GM23338 (cell line): ENCODE measurements at regions not wholly inside any gene's neighbourhood (a gene's known extent, or its start where the extent isn't known, plus 50 kb on each side); places are given as distances from the start of the nearest gene placed in this dataset.

Source experiments
- ATAC-seq: fragments of 200-7000 bp; cut with Tn5 transposase; 3 replicates; pipeline ENCODE4 v1.9.1; 2020
- DNase-seq: peaks from one replicate; pipeline ENCODE4 v3.0.0-alpha.2; 2015; ENCODE audit warnings: low spot score
- H2AFZ ChIP-seq: fragments of 200-600 bp; sonication (generic); 2 replicates; pipeline ENCODE4 v1.8.0; 2016; ENCODE audit warnings: antibody characterized with exemption, mild to moderate bottlenecking, moderate library complexity
- H3F3A ChIP-seq: fragments of 200-600 bp; sonication (generic); replicated peaks from 2 replicates; pipeline ENCODE4 v1.8.0; 2017; ENCODE audit warnings: antibody characterized with exemption, mixed run types, low read depth
- H3K27ac ChIP-seq: fragments of 200-600 bp; sonication (generic); 2 replicates; pipeline ENCODE4 v1.6.1; 2016; ENCODE audit warnings: low read depth
- H3K27me3 ChIP-seq: fragments of 200-600 bp; sonication (generic); 2 replicates; pipeline ENCODE4 v1.8.0; 2016; ENCODE audit warnings: mild to moderate bottlenecking, mixed run types, moderate library complexity; ENCODE audit not compliant: insufficient read depth
- H3K36me3 ChIP-seq: fragments of 200-600 bp; sonication (generic); 2 replicates; pipeline ENCODE4 v1.8.0; 2016; ENCODE audit warnings: mild to moderate bottlenecking; ENCODE audit not compliant: insufficient read depth
- H3K4me1 ChIP-seq: fragments of 200-600 bp; sonication (generic); 2 replicates; pipeline ENCODE4 v1.8.0; 2016; ENCODE audit warnings: mild to moderate bottlenecking, moderate library complexity; ENCODE audit not compliant: insufficient read depth
- H3K4me2 ChIP-seq: fragments of 200-600 bp; sonication (generic); 2 replicates; pipeline ENCODE4 v1.7.1; 2017; ENCODE audit warnings: mixed run types
- H3K4me3 ChIP-seq: fragments of 200-600 bp; sonication (generic); 2 replicates; pipeline ENCODE4 v1.6.1; 2016; ENCODE audit warnings: mixed run types
- H3K79me2 ChIP-seq: fragments of 200-600 bp; sonication (generic); replicated peaks from 2 replicates; pipeline ENCODE4 v1.8.0; 2017; ENCODE audit warnings: mild to moderate bottlenecking; ENCODE audit not compliant: insufficient read depth
- H3K9me2 ChIP-seq: fragments of 200-600 bp; sonication (generic); 2 replicates; pipeline ENCODE4 v1.8.0; 2017; ENCODE audit not compliant: insufficient read depth
- H4K20me1 ChIP-seq: fragments of 200-600 bp; sonication (generic); replicated peaks from 2 replicates; pipeline ENCODE4 v1.8.0; 2017; ENCODE audit warnings: mild to moderate bottlenecking; ENCODE audit not compliant: insufficient read depth
- H3K27ac Mint-ChIP-seq: 2 replicates; pipeline ENCODE4 v1.8.0; 2020; ENCODE audit warnings: inconsistent platforms, mild to moderate bottlenecking, moderate library complexity, mixed read lengths
- H3K27me3 Mint-ChIP-seq: 3 replicates; pipeline ENCODE4 v1.8.0; 2022; ENCODE audit warnings: low read depth, mild to moderate bottlenecking, moderate library complexity, mixed read lengths, inconsistent platforms; ENCODE audit not compliant: insufficient read depth, poor library complexity
- H3K36me3 Mint-ChIP-seq: 3 replicates; pipeline ENCODE4 v1.8.0; 2021; ENCODE audit warnings: low read depth, mild to moderate bottlenecking, inconsistent platforms, moderate library complexity, mixed read lengths
- H3K4me1 Mint-ChIP-seq: 3 replicates; pipeline ENCODE4 v1.8.0; 2020; ENCODE audit warnings: mild to moderate bottlenecking, inconsistent platforms, mixed read lengths
- H3K4me3 Mint-ChIP-seq: 3 replicates; pipeline ENCODE4 v1.8.0; 2021; ENCODE audit warnings: moderate library complexity, mild to moderate bottlenecking, inconsistent platforms, mixed read lengths
- H3K9me3 Mint-ChIP-seq: 3 replicates; pipeline ENCODE4 v1.8.0; 2020; ENCODE audit warnings: moderate library complexity, mild to moderate bottlenecking, inconsistent platforms, mixed read lengths
- CREB1 ChIP-seq: fragments of 250-450 bp; sonication (Bioruptor Pico); IDR thresholded peaks from 2 replicates; pipeline ENCODE4 v1.5.0; 2020; ENCODE audit warnings: low read depth, mild to moderate bottlenecking, moderate library complexity
- ETS1 ChIP-seq: IDR thresholded peaks from 2 replicates; pipeline ENCODE4 v1.6.1; 2016; ENCODE audit warnings: antibody characterized with exemption
- EZH2 ChIP-seq: fragments of 200-600 bp; sonication (generic); IDR thresholded peaks from one replicate; pipeline ENCODE4 v1.8.0; 2017; ENCODE audit warnings: antibody characterized with exemption, mild to moderate bottlenecking, low read depth; ENCODE audit not compliant: unreplicated experiment
- EZH2phosphoT487 ChIP-seq: fragments of 200-600 bp; sonication (generic); IDR thresholded peaks from one replicate; pipeline ENCODE4 v1.8.1; 2018; ENCODE audit warnings: antibody characterized with exemption; ENCODE audit not compliant: unreplicated experiment
- JUNB ChIP-seq: IDR thresholded peaks from one replicate; pipeline ENCODE4 v1.6.1; 2016; ENCODE audit warnings: antibody characterized with exemption; ENCODE audit not compliant: unreplicated experiment
- NANOG ChIP-seq: IDR thresholded peaks from 2 replicates; pipeline ENCODE4 v1.6.1; 2016; ENCODE audit warnings: antibody characterized with exemption, borderline replicate concordance
- POLR2AphosphoS5 ChIP-seq: IDR thresholded peaks from 2 replicates; pipeline ENCODE4 v1.6.1; 2016; ENCODE audit warnings: antibody characterized with exemption, low read depth
- REST ChIP-seq: IDR thresholded peaks from one replicate; pipeline ENCODE4 v1.6.1; 2018; ENCODE audit warnings: antibody characterized with exemption; ENCODE audit not compliant: unreplicated experiment
- STAT1 ChIP-seq: IDR thresholded peaks from one replicate; pipeline ENCODE4 v1.6.1; 2016; ENCODE audit warnings: antibody characterized with exemption; ENCODE audit not compliant: unreplicated experiment
- ZNF114 ChIP-seq: fragments of 250-450 bp; sonication (Bioruptor Pico); IDR thresholded peaks from 2 replicates; pipeline ENCODE4 v1.5.0; 2020; ENCODE audit warnings: mild to moderate bottlenecking, moderate library complexity
- ZNF331 ChIP-seq: fragments of 250-450 bp; sonication (Bioruptor Pico); IDR thresholded peaks from 2 replicates; pipeline ENCODE4 v1.5.0; 2020; ENCODE audit warnings: low read depth, mild to moderate bottlenecking, moderate library complexity
- ZNF462 ChIP-seq: fragments of 250-450 bp; sonication (Bioruptor Pico); IDR thresholded peaks from 2 replicates; pipeline ENCODE4 v1.5.0; 2020; ENCODE audit warnings: mild to moderate bottlenecking, moderate library complexity
- TF ChIP-seq, protein P1 (sequence below), 2 experiments: fragments of 200-600 bp in 1 of 2; sonication (generic) in 1 of 2; conservative IDR thresholded peaks; 2 replicates each; pipeline versions ENCODE4 v1.5.1 to v1.6.1; 2016 to 2017; ENCODE audit warnings: antibody characterized with exemption in 2 of 2, low read depth in 2 of 2, mild to moderate bottlenecking in 2 of 2, moderate library complexity in 1 of 2

DNA sequence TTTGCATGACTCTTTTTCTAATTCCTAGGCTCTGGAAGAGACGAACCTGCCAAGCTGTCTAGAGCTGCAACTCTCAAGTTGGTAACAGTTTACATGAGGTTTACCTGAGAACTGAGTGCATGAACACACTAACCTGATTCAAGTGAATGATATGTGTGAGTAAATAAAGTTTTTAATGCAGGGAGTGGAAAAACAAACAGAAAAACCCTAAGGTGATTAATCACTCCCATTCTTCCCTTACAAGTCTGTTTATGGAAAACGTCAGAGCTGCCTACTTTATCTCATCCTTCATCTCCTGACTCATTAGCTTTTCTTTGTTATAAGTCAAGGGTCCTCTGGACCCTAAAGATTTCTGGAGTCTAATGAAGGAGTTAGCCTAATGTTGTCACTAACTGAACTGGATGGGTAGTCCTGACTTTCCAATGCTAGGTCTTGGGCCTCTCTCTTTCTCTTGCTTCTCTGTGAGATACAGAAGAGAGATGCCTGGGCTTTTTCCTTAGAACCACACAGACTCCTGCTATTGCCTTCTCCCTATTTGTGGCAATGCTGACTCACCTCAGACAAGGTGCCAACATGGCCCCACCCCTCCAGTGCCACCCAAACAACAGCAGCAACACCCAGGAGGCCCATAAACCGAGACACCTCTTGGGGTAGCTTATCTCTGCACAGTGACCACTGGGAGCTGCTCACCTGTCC lies 952.4 kb downstream of the EPHA4 start:
- H2AFZ ChIP-seq: no peak overlapping the region
- DNase-seq: no peak

More for the DNA sequence above, 952.4 kb downstream of the EPHA4 start:
- H3K9me2 ChIP-seq: no peaks in the 10 kb centered on the region
- no peaks in the 10 kb centered on the region for H3F3A ChIP-seq
- no peak overlapping the region for H3K4me3 Mint-ChIP-seq
- H3K79me2 ChIP-seq: no peaks in the 10 kb centered on the region
- H3K4me2 ChIP-seq: no peak overlapping the region
- H3K36me3 ChIP-seq: no peaks in the 10 kb centered on the region
- H3K4me3 ChIP-seq: no peak overlapping the region
- H3K27me3 ChIP-seq: no peaks in the 10 kb centered on the region
- no peak for ATAC-seq
- no peaks in the 10 kb centered on the region for H3K4me1 ChIP-seq
- H3K9me3 Mint-ChIP-seq: no peaks in the 10 kb centered on the region
- no peak overlapping the region for H3K27ac Mint-ChIP-seq
- TF ChIP-seq ZNF114: no peak
- TF ChIP-seq, protein P1, sequence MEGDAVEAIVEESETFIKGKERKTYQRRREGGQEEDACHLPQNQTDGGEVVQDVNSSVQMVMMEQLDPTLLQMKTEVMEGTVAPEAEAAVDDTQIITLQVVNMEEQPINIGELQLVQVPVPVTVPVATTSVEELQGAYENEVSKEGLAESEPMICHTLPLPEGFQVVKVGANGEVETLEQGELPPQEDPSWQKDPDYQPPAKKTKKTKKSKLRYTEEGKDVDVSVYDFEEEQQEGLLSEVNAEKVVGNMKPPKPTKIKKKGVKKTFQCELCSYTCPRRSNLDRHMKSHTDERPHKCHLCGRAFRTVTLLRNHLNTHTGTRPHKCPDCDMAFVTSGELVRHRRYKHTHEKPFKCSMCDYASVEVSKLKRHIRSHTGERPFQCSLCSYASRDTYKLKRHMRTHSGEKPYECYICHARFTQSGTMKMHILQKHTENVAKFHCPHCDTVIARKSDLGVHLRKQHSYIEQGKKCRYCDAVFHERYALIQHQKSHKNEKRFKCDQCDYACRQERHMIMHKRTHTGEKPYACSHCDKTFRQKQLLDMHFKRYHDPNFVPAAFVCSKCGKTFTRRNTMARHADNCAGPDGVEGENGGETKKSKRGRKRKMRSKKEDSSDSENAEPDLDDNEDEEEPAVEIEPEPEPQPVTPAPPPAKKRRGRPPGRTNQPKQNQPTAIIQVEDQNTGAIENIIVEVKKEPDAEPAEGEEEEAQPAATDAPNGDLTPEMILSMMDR (conservative IDR thresholded peaks at IDR 0.05; ENCODE audit: low read depth in 2 of 2): no peak
- no peak for TF ChIP-seq CREB1 (CRISPR knock-in tag)
- TF ChIP-seq STAT1: no peak
- no peak for TF ChIP-seq ZNF462 (CRISPR knock-in tag)
- TF ChIP-seq ETS1: no peak
- TF ChIP-seq JUNB: no peak
- no peak for TF ChIP-seq POLR2AphosphoS5
- no peak for TF ChIP-seq ZNF331 (CRISPR knock-in tag)
- no peak for TF ChIP-seq EZH2phosphoT487
- TF ChIP-seq REST: no peak
- TF ChIP-seq NANOG: no peak
- TF ChIP-seq EZH2: no peak
- H3K27me3 Mint-ChIP-seq: no peaks in the 10 kb centered on the region
- H3K4me1 Mint-ChIP-seq: no peaks in the 10 kb centered on the region
- no peaks in the 10 kb centered on the region for H3K36me3 Mint-ChIP-seq
- H3K27ac ChIP-seq: no peak overlapping the region
- H4K20me1 ChIP-seq: no peaks in the 10 kb centered on the region
